ENCODE measurements at regions not wholly inside any gene's neighbourhood (a gene's known extent, or its start where the extent isn't known, plus 50 kb on each side); places are given as distances from the start of the nearest gene placed in this dataset.

DNA sequence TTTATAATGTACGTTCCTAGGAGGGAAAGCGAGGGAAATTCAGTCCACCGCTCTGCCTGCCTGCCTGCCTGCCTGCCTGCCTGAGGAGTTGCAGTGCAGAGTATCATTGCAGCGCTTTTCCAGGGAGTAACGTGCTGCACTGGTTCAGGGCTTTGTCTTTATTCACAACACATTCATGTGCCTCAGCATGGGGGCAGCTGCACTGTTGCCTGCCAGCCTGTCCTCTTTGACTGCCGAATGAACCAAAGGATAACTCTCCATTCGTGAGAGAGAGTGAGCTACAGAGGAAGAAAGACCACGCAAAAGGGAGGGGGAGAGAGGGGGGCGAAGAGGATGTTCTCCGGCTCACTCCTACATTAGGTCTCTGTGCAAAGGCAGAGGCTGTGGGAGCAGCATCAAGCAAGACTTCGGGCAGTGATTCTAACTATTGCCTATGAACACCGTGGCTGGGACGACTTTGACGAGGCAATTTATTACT lies 791.2 kb downstream of the MAT2B start:
- no peaks in the 10 kb centered on the region for H3K9me3 ChIP-seq (ENCODE audit: control insufficient read depth, low read depth, low read length)
- TF ChIP-seq, protein P1, sequence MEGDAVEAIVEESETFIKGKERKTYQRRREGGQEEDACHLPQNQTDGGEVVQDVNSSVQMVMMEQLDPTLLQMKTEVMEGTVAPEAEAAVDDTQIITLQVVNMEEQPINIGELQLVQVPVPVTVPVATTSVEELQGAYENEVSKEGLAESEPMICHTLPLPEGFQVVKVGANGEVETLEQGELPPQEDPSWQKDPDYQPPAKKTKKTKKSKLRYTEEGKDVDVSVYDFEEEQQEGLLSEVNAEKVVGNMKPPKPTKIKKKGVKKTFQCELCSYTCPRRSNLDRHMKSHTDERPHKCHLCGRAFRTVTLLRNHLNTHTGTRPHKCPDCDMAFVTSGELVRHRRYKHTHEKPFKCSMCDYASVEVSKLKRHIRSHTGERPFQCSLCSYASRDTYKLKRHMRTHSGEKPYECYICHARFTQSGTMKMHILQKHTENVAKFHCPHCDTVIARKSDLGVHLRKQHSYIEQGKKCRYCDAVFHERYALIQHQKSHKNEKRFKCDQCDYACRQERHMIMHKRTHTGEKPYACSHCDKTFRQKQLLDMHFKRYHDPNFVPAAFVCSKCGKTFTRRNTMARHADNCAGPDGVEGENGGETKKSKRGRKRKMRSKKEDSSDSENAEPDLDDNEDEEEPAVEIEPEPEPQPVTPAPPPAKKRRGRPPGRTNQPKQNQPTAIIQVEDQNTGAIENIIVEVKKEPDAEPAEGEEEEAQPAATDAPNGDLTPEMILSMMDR (optimal IDR thresholded peaks at IDR 0.05 in 1 of 3, IDR thresholded peaks at IDR 0.05 in 1 of 3, conservative IDR thresholded peaks at IDR 0.05 in 1 of 3; ENCODE audit: extremely low read depth in 1 of 3, insufficient read depth in 2 of 3, low read length in 3 of 3): no peak
- TF ChIP-seq EZH2 (IDR thresholded peaks at IDR 0.05; ENCODE audit: low read length): no peak
- no peaks in the 10 kb centered on the region for H4K20me1 ChIP-seq (ENCODE audit: control insufficient read depth, extremely low read depth, insufficient read depth, low read length)
- FAIRE-seq (no peak), DNase-seq (ENCODE audit: low read depth, low spot score) (no peak)
- no peak overlapping the region for H3K9ac ChIP-seq (ENCODE audit: control insufficient read depth, extremely low read depth, insufficient read depth, low read length)
- no peaks in the 10 kb centered on the region for H3K79me2 ChIP-seq (ENCODE audit: control insufficient read depth, insufficient read depth, low read length)
- no peak overlapping the region for H3K4me2 ChIP-seq (ENCODE audit: control insufficient read depth, extremely low read depth, insufficient read depth, low read depth, low read length)
- H3K27me3 ChIP-seq (ENCODE audit: control insufficient read depth, extremely low read depth, insufficient read depth, low read length): no peaks in the 10 kb centered on the region
- no peaks in the 10 kb centered on the region for H3K9me1 ChIP-seq (ENCODE audit: control insufficient read depth, extremely low read depth, insufficient read depth, low read length)
- dilution Hi-C loops (cut with MboI; ENCODE audit: extremely low pct_ligation_motif_present, low sequenced_read_pairs): no loop called here
- H2AFZ ChIP-seq (ENCODE audit: control insufficient read depth, low read length): no peak overlapping the region
- no peak overlapping the region for H3K27ac ChIP-seq (ENCODE audit: control insufficient read depth, insufficient read depth, low read length)
- no peak overlapping the region for H3K4me3 ChIP-seq (ENCODE audit: control insufficient read depth in 2 of 3, extremely low read depth in 1 of 3, insufficient read depth in 2 of 3, low read depth in 1 of 3, low read length in 3 of 3)
- H3K36me3 ChIP-seq (ENCODE audit: control insufficient read depth in 2 of 2, extremely low read depth in 1 of 2, insufficient read depth in 2 of 2, low read length in 2 of 2): no peaks in the 10 kb centered on the region
- no peaks in the 10 kb centered on the region for H3K4me1 ChIP-seq (ENCODE audit: control insufficient read depth, extremely low read depth, insufficient read depth, low read length)

GRCh38 chr5:164298165-164298564 lies 792.7 kb downstream of the MAT2B start:
- Histone ChIP-seq H2AFZ (ENCODE audit: control insufficient read depth, low read length) (no peak overlapping the region), H3K27ac (ENCODE audit: control insufficient read depth, insufficient read depth, low read length) (no peak overlapping the region), H3K36me3 (ENCODE audit: control insufficient read depth in 2 of 2, extremely low read depth in 1 of 2, insufficient read depth in 2 of 2, low read length in 2 of 2) (no peaks in the 10 kb centered on the region), H3K9me1 (ENCODE audit: control insufficient read depth, extremely low read depth, insufficient read depth, low read length) (no peaks in the 10 kb centered on the region), H3K4me3 (ENCODE audit: control insufficient read depth in 2 of 3, extremely low read depth in 1 of 3, insufficient read depth in 2 of 3, low read depth in 1 of 3, low read length in 3 of 3) (no peak overlapping the region), H3K4me1 (ENCODE audit: control insufficient read depth, extremely low read depth, insufficient read depth, low read length) (no peaks in the 10 kb centered on the region), H4K20me1 (ENCODE audit: control insufficient read depth, extremely low read depth, insufficient read depth, low read length) (no peaks in the 10 kb centered on the region), H3K4me2 (ENCODE audit: control insufficient read depth, extremely low read depth, insufficient read depth, low read depth, low read length) (no peak overlapping the region), H3K79me2 (ENCODE audit: control insufficient read depth, insufficient read depth, low read length) (no peaks in the 10 kb centered on the region), H3K27me3 (ENCODE audit: control insufficient read depth, extremely low read depth, insufficient read depth, low read length) (no peaks in the 10 kb centered on the region), H3K9me3 (ENCODE audit: control insufficient read depth, low read depth, low read length) (no peaks in the 10 kb centered on the region), H3K9ac (ENCODE audit: control insufficient read depth, extremely low read depth, insufficient read depth, low read length) (no peak overlapping the region)
- dilution Hi-C loops (cut with MboI; ENCODE audit: extremely low pct_ligation_motif_present, low sequenced_read_pairs): no loop called here
- no peak for TF ChIP-seq EZH2 (IDR thresholded peaks at IDR 0.05; ENCODE audit: low read length)
- TF ChIP-seq, protein P1 (optimal IDR thresholded peaks at IDR 0.05 in 1 of 3, IDR thresholded peaks at IDR 0.05 in 1 of 3, conservative IDR thresholded peaks at IDR 0.05 in 1 of 3; ENCODE audit: extremely low read depth in 1 of 3, insufficient read depth in 2 of 3, low read length in 3 of 3): no peak
- no peak for DNase-seq (ENCODE audit: low read depth, low spot score)
- FAIRE-seq: no peak

Measured in keratinocyte (primary cell).